ENCODE measurements at regions not wholly inside any gene's neighbourhood (a gene's known extent, or its start where the extent isn't known, plus 50 kb on each side); places are given as distances from the start of the nearest gene placed in this dataset.

DNA sequence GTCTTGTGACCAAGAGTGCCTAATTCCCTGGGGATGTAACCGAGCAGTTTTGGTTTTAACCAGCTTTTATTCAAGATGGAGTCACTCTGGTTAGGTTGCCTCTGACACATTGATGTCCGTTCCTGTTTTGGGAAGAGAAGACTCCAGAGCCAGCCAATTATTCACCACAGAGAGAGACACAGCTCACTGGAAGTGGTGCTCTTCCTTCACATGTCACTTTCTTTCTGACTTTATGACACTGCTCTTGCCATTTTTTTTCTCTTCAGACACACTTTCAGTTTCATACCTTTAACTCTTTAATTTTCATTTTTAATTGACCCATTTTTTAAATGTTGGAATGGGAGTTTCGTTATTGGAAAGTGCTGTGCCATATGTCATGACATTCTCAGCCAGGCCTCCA, 418.4 kb upstream of the FSTL5 start:
- intact Hi-C loops (cut with DNase I): no loop called here
- Histone ChIP-seq H3K36me3 (no peaks in the 10 kb centered on the region), H3K4me1 (ENCODE audit: insufficient read depth) (no peaks in the 10 kb centered on the region), H3K9me3 (no peaks in the 10 kb centered on the region), H3K4me3 (no peak overlapping the region), H3K27me3 (no peaks in the 10 kb centered on the region), H3K27ac (no peak overlapping the region)
- no peak for DNase-seq
- TF ChIP-seq, protein P1, sequence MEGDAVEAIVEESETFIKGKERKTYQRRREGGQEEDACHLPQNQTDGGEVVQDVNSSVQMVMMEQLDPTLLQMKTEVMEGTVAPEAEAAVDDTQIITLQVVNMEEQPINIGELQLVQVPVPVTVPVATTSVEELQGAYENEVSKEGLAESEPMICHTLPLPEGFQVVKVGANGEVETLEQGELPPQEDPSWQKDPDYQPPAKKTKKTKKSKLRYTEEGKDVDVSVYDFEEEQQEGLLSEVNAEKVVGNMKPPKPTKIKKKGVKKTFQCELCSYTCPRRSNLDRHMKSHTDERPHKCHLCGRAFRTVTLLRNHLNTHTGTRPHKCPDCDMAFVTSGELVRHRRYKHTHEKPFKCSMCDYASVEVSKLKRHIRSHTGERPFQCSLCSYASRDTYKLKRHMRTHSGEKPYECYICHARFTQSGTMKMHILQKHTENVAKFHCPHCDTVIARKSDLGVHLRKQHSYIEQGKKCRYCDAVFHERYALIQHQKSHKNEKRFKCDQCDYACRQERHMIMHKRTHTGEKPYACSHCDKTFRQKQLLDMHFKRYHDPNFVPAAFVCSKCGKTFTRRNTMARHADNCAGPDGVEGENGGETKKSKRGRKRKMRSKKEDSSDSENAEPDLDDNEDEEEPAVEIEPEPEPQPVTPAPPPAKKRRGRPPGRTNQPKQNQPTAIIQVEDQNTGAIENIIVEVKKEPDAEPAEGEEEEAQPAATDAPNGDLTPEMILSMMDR (IDR thresholded peaks at IDR 0.05): no peak
- TF ChIP-seq POLR2A (IDR thresholded peaks at IDR 0.05) (no peak), EP300 (IDR thresholded peaks at IDR 0.05) (no peak)
- WGBS, 3 donors: 56 to 89% (median 59%) methylated on average over 3 of the region's 3 CpGs

DNA sequence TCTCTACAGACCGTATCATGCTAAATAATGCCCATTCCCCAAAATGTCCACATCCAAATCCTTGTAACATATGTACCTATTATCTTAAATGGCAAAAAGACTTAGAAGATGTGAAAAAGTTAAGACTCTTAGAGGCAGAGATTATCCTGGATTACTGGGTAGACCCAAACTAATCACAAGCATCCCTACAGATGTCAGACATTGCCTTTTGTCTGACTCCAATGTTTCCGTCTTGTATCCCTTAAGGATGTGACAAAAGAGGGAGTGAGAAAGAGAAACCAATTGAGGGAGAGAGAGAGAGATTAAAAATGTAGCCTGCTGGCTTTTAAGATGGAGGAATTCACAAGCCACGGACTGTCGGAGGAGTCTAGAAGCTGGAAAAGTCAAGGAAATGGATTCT, 401.9 kb upstream of the FSTL5 start:
- Histone ChIP-seq H3K27me3 (peaks cover 4% of the 10 kb centered on the region), H3K4me1 (ENCODE audit: insufficient read depth) (no peaks in the 10 kb centered on the region), H3K36me3 (no peaks in the 10 kb centered on the region), H3K9me3 (no peaks in the 10 kb centered on the region), H3K27ac (no peak overlapping the region), H3K4me3 (no peak overlapping the region)
- WGBS, 3 donors: 45 to 68% (median 47%) methylated on average over 4 of the region's 4 CpGs
- DNase-seq: no peak
- intact Hi-C loops (cut with DNase I): no loop called here
- TF ChIP-seq POLR2A (IDR thresholded peaks at IDR 0.05): no peak
- TF ChIP-seq, protein P1 (IDR thresholded peaks at IDR 0.05): no peak
- TF ChIP-seq EP300 (IDR thresholded peaks at IDR 0.05): no peak

DNA sequence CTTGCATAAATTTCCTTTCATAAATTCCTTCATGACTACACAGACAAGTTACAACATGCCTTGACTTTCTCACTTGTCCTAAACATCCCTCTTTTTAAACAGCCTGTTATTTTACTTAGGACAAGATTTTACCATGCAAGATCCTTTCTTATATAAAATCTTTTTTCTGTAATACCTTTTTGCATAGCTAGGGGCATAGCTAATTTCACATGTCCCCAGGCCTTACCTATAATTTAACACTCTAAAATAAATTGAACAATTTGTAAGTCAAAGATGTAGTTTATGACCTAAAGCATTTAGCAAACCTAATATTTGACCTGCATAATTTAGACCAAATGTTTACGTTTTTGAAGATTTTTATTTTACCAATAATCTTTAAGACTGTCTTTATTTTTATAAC, 396.3 kb upstream of the FSTL5 start:
- TF ChIP-seq EP300 (IDR thresholded peaks at IDR 0.05): no peak
- no peak for TF ChIP-seq POLR2A (IDR thresholded peaks at IDR 0.05)
- Histone ChIP-seq H3K27me3 (no peaks in the 10 kb centered on the region), H3K36me3 (no peaks in the 10 kb centered on the region), H3K4me3 (no peak overlapping the region), H3K27ac (no peak overlapping the region), H3K9me3 (no peaks in the 10 kb centered on the region), H3K4me1 (ENCODE audit: insufficient read depth) (no peaks in the 10 kb centered on the region)
- intact Hi-C loops (cut with DNase I): no loop called here
- DNase-seq: no peak
- 74 to 85% (median 78%) methylated on average over 1 of the region's 1 CpG for WGBS, 3 donors

DNA sequence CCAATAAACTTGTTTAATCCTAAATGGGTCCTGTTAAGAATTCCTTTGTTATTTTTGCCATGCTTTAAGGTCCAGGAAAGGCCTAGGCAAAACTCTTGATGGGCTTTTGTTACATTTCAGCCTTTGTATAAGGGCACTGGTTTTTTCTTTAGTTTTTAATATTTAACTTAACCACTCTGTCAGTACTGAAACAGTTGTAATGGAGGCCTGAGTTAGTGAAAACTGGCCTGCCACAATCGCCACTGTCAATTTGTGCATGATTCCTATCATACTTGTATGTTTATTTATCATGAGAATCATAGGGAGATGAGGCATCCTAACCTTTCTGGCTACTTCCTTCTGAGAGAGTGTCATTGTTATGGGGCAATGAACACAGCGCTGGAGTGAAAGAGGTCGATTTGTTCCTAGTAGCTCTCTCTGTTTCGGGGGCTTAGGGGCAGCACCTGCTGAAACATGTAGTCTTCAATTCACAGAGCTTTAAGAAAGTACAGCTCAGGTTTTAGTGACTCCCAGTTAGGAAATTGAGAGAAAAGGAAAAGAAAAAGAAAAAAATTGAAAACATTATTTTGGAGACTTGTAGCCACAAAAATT, 393.8 kb upstream of the FSTL5 start:
- TF ChIP-seq EP300 (IDR thresholded peaks at IDR 0.05) (no peak), POLR2A (IDR thresholded peaks at IDR 0.05) (no peak)
- TF ChIP-seq, protein P1 (IDR thresholded peaks at IDR 0.05): no peak
- Histone ChIP-seq H3K27me3 (no peaks in the 10 kb centered on the region), H3K4me1 (ENCODE audit: insufficient read depth) (no peaks in the 10 kb centered on the region), H3K9me3 (no peaks in the 10 kb centered on the region), H3K36me3 (no peaks in the 10 kb centered on the region), H3K27ac (no peak overlapping the region), H3K4me3 (no peak overlapping the region)
- DNase-seq: no peak
- WGBS, 3 donors: 79 to 83% (median 81%) methylated on average over 4 of the region's 4 CpGs
- intact Hi-C loops (cut with DNase I): no loop called here

DNA sequence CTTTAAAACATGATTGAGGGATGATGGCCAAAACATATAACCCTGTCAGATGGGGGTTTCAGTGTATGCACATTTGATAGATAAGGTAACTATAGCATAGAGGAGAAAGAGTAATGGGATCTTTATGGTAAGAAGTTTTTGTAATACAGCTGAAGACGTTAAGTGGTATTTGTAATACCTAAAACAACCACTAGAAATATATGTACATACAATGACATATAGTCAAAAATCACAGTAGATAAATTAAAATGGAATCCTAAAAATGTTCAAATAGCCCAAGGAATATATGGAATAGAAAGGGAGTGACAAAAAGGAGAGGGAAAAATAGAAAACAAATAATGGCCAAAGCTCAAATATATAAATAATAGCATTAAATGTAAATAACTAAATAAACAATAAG, 371.3 kb upstream of the FSTL5 start:
- H3K4me1 ChIP-seq (ENCODE audit: insufficient read depth): no peaks in the 10 kb centered on the region
- no peaks in the 10 kb centered on the region for H3K27me3 ChIP-seq
- H3K4me3 ChIP-seq: no peak overlapping the region
- H3K36me3 ChIP-seq: no peaks in the 10 kb centered on the region
- intact Hi-C loops (cut with DNase I): no loop called here
- TF ChIP-seq EP300 (IDR thresholded peaks at IDR 0.05) (no peak), POLR2A (IDR thresholded peaks at IDR 0.05) (no peak)
- TF ChIP-seq, protein P1 (IDR thresholded peaks at IDR 0.05): no peak
- no peak overlapping the region for H3K27ac ChIP-seq
- 50 to 69% (median 53%) methylated on average over 1 of the region's 1 CpG for WGBS, 3 donors
- DNase-seq: no peak
- H3K9me3 ChIP-seq: no peaks in the 10 kb centered on the region
